ENCODE measurements at regions not wholly inside any gene's neighbourhood (a gene's known extent, or its start where the extent isn't known, plus 50 kb on each side); places are given as distances from the start of the nearest gene placed in this dataset.
"Not testable (repeated sequence)": the region's sequence is repeated elsewhere in the genome, so short reads cannot be mapped to it uniquely, and the experiment has no call there.

DNA sequence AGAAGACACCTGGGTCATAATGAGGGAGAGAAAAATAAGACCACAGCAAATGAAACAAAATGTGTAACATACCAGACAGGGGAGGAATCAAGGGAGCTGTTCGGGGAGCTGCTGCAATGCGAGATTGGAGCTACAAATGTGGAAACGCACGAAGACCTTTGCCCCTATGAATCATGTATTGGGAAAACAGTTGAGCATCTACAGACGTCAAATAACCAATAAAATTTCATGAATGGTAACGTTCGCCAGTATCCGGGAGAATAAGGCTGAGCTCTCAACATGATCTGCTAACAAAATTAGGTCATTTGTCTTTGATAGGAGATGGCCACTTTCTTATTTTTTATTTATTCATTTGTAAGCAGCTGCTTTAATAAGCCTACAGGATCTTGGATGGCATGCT is 486.2 kb upstream of the RBFOX1 start:
- DNase-seq = no peak

DNA sequence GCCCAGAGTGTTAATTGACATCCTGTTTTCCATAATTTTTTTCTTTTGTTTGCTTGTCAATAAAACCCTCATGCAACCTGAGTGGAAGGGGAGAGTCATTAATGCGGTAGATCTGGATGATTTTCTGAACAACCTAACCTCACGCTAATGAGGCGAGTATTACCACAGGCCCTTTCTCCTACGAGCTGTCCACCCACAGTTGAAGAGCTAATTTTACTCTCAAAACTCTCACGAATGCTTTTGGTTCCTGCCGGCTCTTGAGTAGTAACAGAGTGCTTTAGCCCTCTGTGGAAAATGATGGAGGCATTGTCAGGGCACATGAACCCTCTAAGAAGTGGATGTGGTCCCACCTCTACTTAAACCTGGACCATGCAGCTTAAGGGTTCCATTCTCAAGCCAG is 491.3 kb upstream of the RBFOX1 start:
- DNase-seq = no peak

DNA sequence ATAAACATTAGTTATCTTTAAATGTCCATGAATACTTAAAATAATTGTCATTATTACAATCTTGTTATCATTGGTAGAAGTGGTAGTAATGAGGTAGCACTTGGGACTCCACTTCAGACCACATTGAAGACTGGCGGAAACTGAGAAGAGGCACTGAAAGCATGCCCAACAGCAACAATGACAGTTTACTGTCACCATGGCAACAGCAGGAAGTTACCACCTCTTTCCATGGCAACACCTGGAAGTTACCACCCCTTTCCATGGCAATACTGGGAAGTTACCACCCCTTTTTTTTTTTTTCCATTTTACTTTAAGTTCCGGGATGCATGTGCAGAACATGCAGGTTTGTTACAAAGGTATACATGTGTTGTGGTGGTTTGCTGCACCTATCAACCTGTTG is 494.9 kb upstream of the RBFOX1 start:
- DNase-seq = no peak

GRCh38 chr16:6836766-6837165 is 495.9 kb upstream of the RBFOX1 start:
- DNase-seq = no peak

DNA sequence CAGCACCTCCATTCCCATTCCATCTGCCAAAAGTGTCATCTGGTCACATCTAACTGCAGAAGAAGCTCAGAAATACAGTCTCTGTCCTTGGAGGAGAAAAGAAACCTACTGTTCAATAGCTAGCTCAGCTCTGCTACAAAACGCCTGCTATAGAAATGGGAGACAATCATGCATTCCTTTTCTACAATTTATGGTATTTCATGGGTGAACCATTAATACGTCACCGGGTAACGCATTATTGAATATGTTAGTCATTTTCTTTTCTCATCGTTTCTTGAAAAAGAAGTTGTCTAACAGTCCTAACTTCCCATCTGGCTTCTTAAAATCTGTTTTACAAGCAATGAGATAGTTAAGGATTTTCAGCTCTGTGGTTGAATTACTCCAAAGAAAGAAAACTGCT is 496.7 kb upstream of the RBFOX1 start:
- DNase-seq = no peak

- no peak for DNase-seq
These were observed 497.1 kb upstream of the RBFOX1 start for GRCh38 chr16:6835516-6835915.

- no peak for DNase-seq
These were observed 504.0 kb upstream of the RBFOX1 start for GRCh38 chr16:6828690-6829089.

DNA sequence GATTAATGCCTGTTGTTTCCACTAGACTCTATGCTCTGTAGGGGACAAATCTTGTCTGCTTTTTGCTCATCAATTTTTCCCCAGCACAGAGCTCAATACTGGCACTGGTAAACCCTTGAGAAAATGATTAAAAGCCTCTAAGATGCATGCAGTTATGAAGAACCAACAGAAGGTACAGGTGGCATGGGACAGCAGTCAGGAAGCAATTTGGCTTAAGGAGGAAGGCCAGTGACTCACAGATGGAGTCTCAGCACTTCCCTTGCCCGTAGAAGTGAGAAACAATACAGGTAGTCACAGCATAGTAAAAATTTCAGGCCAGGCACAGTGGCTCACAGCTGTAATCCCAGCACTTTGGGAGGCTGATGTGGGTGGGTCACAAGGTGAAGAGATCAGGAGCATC is 504.7 kb upstream of the RBFOX1 start:
- DNase-seq = peak in 1 of 14 donors; percentile 22

GRCh38 chr16:6827267-6827666 is 505.4 kb upstream of the RBFOX1 start:
- no peak for DNase-seq

GRCh38 chr16:6822041-6822440 is 510.6 kb upstream of the RBFOX1 start:
- no peak for DNase-seq

- peak in 1 of 14 donors; percentile 3 for DNase-seq
These were observed 528.2 kb upstream of the RBFOX1 start for GRCh38 chr16:6804461-6804860.

DNA sequence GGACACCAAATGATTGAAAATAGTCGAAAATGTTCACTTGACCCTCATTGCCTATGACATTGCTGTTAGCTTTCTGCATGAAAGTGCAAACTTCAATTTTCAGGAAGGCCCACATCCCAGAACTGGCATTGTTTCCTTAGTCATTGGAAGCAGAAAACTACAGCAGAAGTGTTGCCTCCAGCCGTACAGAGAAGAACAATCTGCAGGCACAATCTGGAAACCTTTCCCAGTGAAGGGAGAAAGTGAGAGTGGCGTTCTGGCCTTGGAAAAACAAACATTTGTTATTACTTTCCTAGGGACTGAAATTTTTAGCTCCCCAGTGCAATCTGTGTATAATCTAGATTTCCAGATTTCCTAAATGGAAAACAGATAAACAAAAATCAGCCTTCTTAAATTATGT is 529.5 kb upstream of the RBFOX1 start:
- peak in 1 of 14 donors; percentile 49 for DNase-seq

GRCh38 chr16:6797223-6797622 is 535.4 kb upstream of the RBFOX1 start:
- no peak for DNase-seq

GRCh38 chr16:6777624-6778023 is 555.0 kb upstream of the RBFOX1 start:
- peak in 1 of 14 donors; percentile 24 for DNase-seq

DNA sequence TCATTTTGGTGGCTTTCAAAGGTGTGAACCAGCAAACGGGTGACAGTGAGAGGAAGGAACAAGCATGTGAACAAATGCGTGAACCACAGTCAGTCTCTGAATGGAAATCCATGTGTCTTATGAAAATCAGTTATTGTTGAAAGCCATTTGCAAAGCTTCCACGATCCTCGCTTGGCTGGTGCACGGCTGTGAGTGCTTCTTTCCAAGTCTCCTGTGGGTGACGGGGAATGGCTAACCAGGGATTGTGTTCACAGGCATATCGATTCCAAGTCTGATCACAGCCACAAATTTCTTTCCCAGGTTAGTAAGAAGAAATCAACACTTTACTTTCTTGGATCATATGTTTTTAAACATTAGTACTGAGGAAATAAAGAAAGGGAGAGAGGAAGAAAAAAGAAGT is 556.9 kb upstream of the RBFOX1 start:
- no peak for DNase-seq

GRCh38 chr16:6771956-6772355 is 560.7 kb upstream of the RBFOX1 start:
- no peak for DNase-seq

DNA sequence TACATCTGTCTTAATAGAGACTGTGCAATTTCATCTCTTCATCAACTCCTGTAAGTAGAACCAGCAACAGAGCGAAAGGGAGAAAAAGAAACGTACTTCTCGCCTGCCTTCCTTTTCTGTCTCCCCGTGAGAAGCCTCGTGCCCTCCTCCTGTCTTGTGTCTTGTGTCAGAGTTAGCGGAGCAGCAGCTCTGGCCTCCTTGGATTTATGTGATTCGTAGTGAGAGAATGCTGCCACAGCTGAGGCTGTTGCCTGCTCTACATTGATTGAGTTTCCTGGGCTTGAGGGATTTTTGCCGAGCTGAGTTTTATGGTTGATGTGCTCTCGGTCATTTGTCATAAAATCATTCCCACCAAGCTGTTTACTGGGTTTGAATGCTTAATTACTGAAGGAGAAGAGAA is 579.1 kb upstream of the RBFOX1 start:
- DNase-seq = peak in 1 of 14 donors; percentile 22

- DNase-seq = no peak
These were observed 581.5 kb upstream of the RBFOX1 start for GRCh38 chr16:6751191-6751590.

DNA sequence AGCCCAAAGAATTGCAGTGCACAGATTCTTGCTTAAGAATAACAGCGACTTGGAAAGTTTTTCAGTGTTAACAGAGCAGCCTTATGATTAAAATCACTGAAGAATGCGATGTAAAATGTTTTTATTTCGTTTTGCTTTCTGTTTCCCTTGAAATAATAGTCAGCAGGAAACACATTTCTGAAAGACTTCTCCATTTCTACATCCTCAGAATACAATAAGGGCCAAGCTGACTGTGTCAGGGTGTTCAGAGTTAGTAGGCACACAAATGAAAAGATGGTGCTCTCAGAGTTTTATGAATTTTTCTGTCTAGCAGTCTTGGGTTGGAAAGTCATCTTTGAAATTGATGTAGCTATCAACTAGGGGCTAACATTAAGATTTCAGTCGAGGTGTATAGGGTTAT is 582.9 kb upstream of the RBFOX1 start:
- no peak for DNase-seq

DNA sequence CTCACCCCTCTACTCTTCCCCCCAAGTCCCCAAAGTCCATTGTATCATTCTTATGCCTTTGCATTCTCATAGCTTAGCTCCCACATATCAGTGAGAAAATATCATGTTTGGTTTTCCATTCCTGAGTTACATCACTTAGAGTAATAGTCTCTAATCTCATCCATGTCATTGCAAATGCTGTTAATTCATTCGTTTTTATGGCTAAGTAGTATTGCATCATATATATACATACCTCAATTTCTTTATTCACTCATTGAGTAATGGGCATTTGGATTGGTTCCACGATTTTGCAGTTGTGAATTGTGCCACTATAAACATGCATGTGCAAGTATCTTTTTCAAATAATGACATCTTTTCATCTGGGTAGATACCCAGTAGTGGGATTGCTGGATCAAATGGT is 596.3 kb upstream of the RBFOX1 start:
- DNase-seq = not testable (repeated sequence)

DNA sequence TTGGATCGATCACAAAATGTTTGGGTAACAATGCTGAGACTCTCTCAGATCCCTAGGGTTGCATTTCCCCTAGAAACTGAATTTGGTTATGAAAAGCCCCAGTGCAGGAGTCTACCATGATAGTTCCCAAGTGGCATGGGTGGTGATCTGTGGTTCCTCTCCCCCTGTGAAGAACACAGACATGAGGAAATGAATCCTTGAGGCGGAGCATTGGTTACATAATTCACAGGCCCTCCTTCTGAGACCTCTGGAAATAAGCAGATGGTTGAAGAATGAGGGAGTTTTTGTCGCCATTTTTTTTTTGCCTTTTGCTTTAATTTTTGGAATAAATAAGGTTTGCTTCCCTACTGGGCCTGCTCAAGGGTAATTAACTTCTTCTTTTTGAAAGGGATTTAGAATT is 597.0 kb upstream of the RBFOX1 start:
- peak in 1 of 14 donors; percentile 60 for DNase-seq

GRCh38 chr16:6732166-6732565 is 600.5 kb upstream of the RBFOX1 start:
- no peak for DNase-seq

GRCh38 chr16:6728381-6728780 is 604.3 kb upstream of the RBFOX1 start:
- no peak for DNase-seq

DNA sequence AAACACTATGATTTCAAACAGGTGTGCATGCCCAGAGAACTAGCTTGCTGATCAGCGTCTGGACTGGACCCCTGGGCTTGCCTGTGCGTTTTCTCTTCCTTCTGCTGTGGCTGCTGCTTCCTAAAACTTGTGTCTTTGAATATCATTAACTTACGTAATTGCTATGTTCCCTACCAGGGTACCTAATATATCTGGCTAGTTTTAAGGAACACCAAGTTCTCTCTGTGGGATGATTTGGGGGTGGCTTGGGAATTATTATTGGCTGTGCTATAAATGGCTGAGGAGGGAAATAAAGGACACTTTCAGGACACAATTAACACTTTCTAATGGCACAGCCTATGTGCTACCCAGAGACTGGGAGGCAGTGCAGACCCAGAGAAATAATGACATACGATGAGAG is 606.0 kb upstream of the RBFOX1 start:
- peak in 1 of 14 donors; percentile 72 for DNase-seq

GRCh38 chr16:6725634-6726331 is 606.9 kb upstream of the RBFOX1 start:
- DNase-seq = peak in 1 of 14 donors; percentile 73

Measured in C1 segment of cervical spinal cord (tissue), 14 donors.